K562 (cell line): ENCODE measurements at regions not wholly inside any gene's neighbourhood (a gene's known extent, or its start where the extent isn't known, plus 50 kb on each side); places are given as distances from the start of the nearest gene placed in this dataset.

Source experiments
- CXXC5 ChIP-seq: fragments of 250-450 bp; sonication (Bioruptor Pico); IDR thresholded peaks from 2 replicates; pipeline ENCODE4 v1.8.0; 2022; ENCODE audit warnings: inconsistent platforms, mild to moderate bottlenecking, moderate library complexity
- DDX20 ChIP-seq: fragments of 450-650 bp; IDR thresholded peaks from 2 replicates; pipeline ENCODE4 v1.6.1; 2016; ENCODE audit warnings: missing genetic modification characterization, low read depth, mild to moderate bottlenecking, missing compliant biosample characterization, moderate library complexity
- ELF1 ChIP-seq: fragments of 200-800 bp; sonication (Bioruptor generic); IDR thresholded peaks from 2 replicates; pipeline ENCODE4 v1.6.1; 2016; ENCODE audit warnings: missing genetic modification characterization, missing compliant biosample characterization
- ERF ChIP-seq: fragments of 450-650 bp; formaldehyde crosslinking; IDR thresholded peaks from 2 replicates; pipeline ENCODE4 v1.4.0; 2020; ENCODE audit warnings: mild to moderate bottlenecking, mixed read lengths
- KLF16 ChIP-seq: IDR thresholded peaks from 2 replicates; pipeline ENCODE4 v1.6.1; 2016; ENCODE audit warnings: antibody characterized with exemption
- RBFOX2 ChIP-seq: fragments of 200-400 bp; formaldehyde crosslinking; IDR thresholded peaks from 2 replicates; pipeline ENCODE4 v1.6.1; 2017; ENCODE audit warnings: low read depth, mild to moderate bottlenecking, low read length, moderate library complexity
- RBM39 ChIP-seq: fragments of 200-400 bp; formaldehyde crosslinking; optimal IDR thresholded peaks from 2 replicates; pipeline ENCODE3; 2018; ENCODE audit warnings: low read depth, low read length
- SPI1 ChIP-seq: IDR thresholded peaks from 2 replicates; pipeline ENCODE4 v1.6.1; 2011; ENCODE audit warnings: low read depth, low read length, control low read depth, borderline replicate concordance
- SRSF9 ChIP-seq: fragments of 200-400 bp; formaldehyde crosslinking; IDR thresholded peaks from 2 replicates; pipeline ENCODE4 v1.6.1; 2017; ENCODE audit warnings: low read depth, low read length, borderline replicate concordance
- SUPT5H ChIP-seq: fragments of 450-650 bp; IDR thresholded peaks from 2 replicates; pipeline ENCODE4 v1.6.1; 2016
- TEAD2 ChIP-seq: fragments of 450-650 bp; IDR thresholded peaks from 2 replicates; pipeline ENCODE4 v1.6.1; 2016; ENCODE audit warnings: missing genetic modification characterization, control low read depth, missing compliant biosample characterization
- ZBTB2 ChIP-seq: fragments of 450-650 bp; IDR thresholded peaks from 2 replicates; pipeline ENCODE4 v1.6.1; 2016; ENCODE audit warnings: antibody characterized with exemption
- ZBTB9 ChIP-seq: fragments of 450-650 bp; formaldehyde crosslinking; IDR thresholded peaks from 2 replicates; pipeline ENCODE4 v1.4.0; 2020; ENCODE audit warnings: mild to moderate bottlenecking, moderate library complexity
- ZNF316 ChIP-seq: fragments of 450-650 bp; IDR thresholded peaks from 2 replicates; pipeline ENCODE4 v1.6.1; 2016
- ZNF511 ChIP-seq: sonication (generic); formaldehyde crosslinking; IDR thresholded peaks from 2 replicates; pipeline ENCODE4 v1.8.0; 2022; ENCODE audit warnings: mild to moderate bottlenecking, missing genetic modification reagents
- ZNF583 ChIP-seq: fragments of 250-450 bp; sonication (Bioruptor Pico); IDR thresholded peaks from 2 replicates; pipeline ENCODE4 v1.4.0; 2020
- ZNF589 ChIP-seq: fragments of 200-800 bp; sonication (Bioruptor generic); IDR thresholded peaks from 2 replicates; pipeline ENCODE4 v1.6.1; 2016; ENCODE audit warnings: low read depth, missing genetic modification characterization, missing compliant biosample characterization
- ZNF740 ChIP-seq, 3 experiments: fragments of 200-800 bp in 1 of 3; sonication (Bioruptor generic) in 1 of 3; sonication (generic) in 1 of 3; formaldehyde crosslinking in 1 of 3; IDR thresholded peaks; 2 replicates each; pipeline versions ENCODE4 v1.6.1 to v1.8.0; 2016 to 2022; ENCODE audit warnings: mild to moderate bottlenecking in 2 of 3, missing compliant biosample characterization in 2 of 3, missing genetic modification characterization in 2 of 3, missing genetic modification reagents in 1 of 3
- ZNF766 ChIP-seq: fragments of 200-800 bp; sonication (Bioruptor generic); conservative IDR thresholded peaks from 2 replicates; pipeline ENCODE4 v1.6.1; 2016; ENCODE audit warnings: missing genetic modification characterization, missing compliant biosample characterization
- TF ChIP-seq, protein P1 (sequence below): fragments of 450-650 bp; IDR thresholded peaks from 2 replicates; pipeline ENCODE4 v1.6.1; 2017; ENCODE audit warnings: antibody characterized with exemption, mild to moderate bottlenecking

DNA sequence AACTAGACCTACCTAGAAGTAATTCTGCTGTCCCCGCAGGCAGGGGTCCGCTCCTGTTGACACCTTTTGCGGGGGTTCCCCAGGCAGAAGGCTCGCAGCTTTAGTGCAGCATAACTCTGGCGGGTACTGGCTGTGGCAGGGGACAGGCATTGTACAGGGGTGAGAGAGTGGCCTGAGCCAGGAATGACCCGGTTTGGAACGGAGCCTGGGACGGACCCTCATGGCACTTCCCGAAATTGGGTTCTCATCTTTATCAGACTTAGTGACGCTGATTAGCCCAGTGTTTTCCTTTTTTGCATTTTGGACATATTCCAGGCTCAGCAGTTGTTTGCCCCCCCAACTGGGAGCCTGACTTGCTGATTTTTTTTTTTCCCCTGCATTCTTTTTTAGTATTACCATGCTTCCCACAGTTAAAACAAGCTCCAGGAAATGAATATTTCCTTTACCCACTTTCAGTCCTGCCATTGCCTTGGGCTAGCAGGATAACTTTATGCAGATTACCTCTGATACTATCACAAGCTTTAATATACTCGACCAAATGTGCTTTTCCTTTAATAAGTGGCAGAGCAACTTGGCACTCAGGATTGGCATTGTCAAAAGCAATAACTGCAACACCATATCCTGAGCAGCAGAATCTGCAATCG is 55.8 kb upstream of the WDR1 start (continued):
- TF ChIP-seq ELF1 (tag) (no peak), ZNF316 (0 out of 2 replicates have a peak, but pooled peaks have one; percentile 35), KLF16 (no peak), TEAD2 (0 out of 2 replicates have a peak, but pooled peaks have one; percentile 7), ZNF589 (CRISPR knock-in tag) (no peak), RBFOX2 (peak; percentile 55), ERF (CRISPR knock-in tag) (0 out of 2 replicates have a peak, but pooled peaks have one; percentile 65), ZBTB9 (0 out of 2 replicates have a peak, but pooled peaks have one; percentile 22), ZNF766 (CRISPR knock-in tag) (0 out of 2 replicates have a peak, but pooled peaks have one; percentile 1), SUPT5H (0 out of 2 replicates have a peak, but pooled peaks have one; percentile 29), ZNF511 (no peak), SRSF9 (no peak), ZNF583 (CRISPR knock-in tag) (0 out of 2 replicates have a peak, but pooled peaks have one; percentile 40), ZBTB2 (no peak), RBM39 (no peak), DDX20 (tag) (no peak), SPI1 (peak; percentile 82), CXXC5 (CRISPR knock-in tag) (peak; percentile 51; the same call in 1 of the 2 replicates), ZNF740 (CRISPR knock-in tag; IDR thresholded peaks at IDR 0.05) (peak; percentile 54; the same call in 1 of the 2 replicates), ZNF740 (tag; IDR thresholded peaks at IDR 0.05) (peak in 1 of 2 experiments; percentile 71; a peak in 2 of 4 replicates)
- TF ChIP-seq, protein P1, sequence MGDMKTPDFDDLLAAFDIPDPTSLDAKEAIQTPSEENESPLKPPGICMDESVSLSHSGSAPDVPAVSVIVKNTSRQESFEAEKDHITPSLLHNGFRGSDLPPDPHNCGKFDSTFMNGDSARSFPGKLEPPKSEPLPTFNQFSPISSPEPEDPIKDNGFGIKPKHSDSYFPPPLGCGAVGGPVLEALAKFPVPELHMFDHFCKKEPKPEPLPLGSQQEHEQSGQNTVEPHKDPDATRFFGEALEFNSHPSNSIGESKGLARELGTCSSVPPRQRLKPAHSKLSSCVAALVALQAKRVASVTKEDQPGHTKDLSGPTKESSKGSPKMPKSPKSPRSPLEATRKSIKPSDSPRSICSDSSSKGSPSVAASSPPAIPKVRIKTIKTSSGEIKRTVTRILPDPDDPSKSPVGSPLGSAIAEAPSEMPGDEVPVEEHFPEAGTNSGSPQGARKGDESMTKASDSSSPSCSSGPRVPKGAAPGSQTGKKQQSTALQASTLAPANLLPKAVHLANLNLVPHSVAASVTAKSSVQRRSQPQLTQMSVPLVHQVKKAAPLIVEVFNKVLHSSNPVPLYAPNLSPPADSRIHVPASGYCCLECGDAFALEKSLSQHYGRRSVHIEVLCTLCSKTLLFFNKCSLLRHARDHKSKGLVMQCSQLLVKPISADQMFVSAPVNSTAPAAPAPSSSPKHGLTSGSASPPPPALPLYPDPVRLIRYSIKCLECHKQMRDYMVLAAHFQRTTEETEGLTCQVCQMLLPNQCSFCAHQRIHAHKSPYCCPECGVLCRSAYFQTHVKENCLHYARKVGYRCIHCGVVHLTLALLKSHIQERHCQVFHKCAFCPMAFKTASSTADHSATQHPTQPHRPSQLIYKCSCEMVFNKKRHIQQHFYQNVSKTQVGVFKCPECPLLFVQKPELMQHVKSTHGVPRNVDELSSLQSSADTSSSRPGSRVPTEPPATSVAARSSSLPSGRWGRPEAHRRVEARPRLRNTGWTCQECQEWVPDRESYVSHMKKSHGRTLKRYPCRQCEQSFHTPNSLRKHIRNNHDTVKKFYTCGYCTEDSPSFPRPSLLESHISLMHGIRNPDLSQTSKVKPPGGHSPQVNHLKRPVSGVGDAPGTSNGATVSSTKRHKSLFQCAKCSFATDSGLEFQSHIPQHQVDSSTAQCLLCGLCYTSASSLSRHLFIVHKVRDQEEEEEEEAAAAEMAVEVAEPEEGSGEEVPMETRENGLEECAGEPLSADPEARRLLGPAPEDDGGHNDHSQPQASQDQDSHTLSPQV, result peak; percentile 91
